Motor neuron (in vitro differentiated cells): ENCODE measurements at regions not wholly inside any gene's neighbourhood (a gene's known extent, or its start where the extent isn't known, plus 50 kb on each side); places are given as distances from the start of the nearest gene placed in this dataset.
"Not testable (repeated sequence)": the region's sequence is repeated elsewhere in the genome, so short reads cannot be mapped to it uniquely, and the experiment has no call there.

Experiments used
- ATAC-seq, 8 experiments: fragments of 200-7000 bp; cut with Tn5 transposase; replicated peaks in 6 of 8; 2 replicates each; pipeline ENCODE4 v1.8.0; 2021; ENCODE audit warnings: mild to moderate bottlenecking in 8 of 8, moderate library complexity in 8 of 8
- H3K27ac ChIP-seq, 2 donors: fragments of 250-450 bp; sonication (Bioruptor Pico); 2 replicates each; pipeline ENCODE4 v1.9.0; 2021; ENCODE audit warnings: antibody characterized with exemption in 2 of 2, mild to moderate bottlenecking in 2 of 2, moderate library complexity in 1 of 2
- H3K4me1 ChIP-seq, 2 donors: fragments of 250-450 bp; sonication (Bioruptor Pico); replicated peaks in 1 of 2; 2 replicates each; pipeline ENCODE4 v1.6.1; 2021; ENCODE audit warnings: antibody characterized with exemption in 2 of 2, mild to moderate bottlenecking in 2 of 2, moderate library complexity in 1 of 2
- H3K4me3 ChIP-seq, 5 donors: fragments of 250-450 bp; sonication (Bioruptor Pico); 2 replicates each; pipeline ENCODE4 v1.9.0; 2021; ENCODE audit warnings: antibody characterized with exemption in 5 of 5, mild to moderate bottlenecking in 5 of 5, moderate library complexity in 4 of 5
- WGBS, 10 experiments: fragments of 450-650 bp; shearing (Covaris generic); methylation state at CpG; one replicate each; pipeline ENCODE4 v1.0.0; 2022; 5-methylcytosine and 5-hydroxymethylcytosine counted together
- in situ Hi-C, 9 experiments: fragments of 400-800 bp; cut with MboI; loops; one replicate each; pipeline ENCODE4 v1.15.0; 2021; ENCODE audit warnings: low sequenced_read_pairs in 9 of 9, low pct_unique_long_range_greater_than_20kb in 2 of 9; ENCODE audit not compliant: unreplicated experiment in 9 of 9

- Histone ChIP-seq H3K4me3 (no peak overlapping the region), H3K4me1 (no peaks in the 10 kb centered on the region), H3K27ac (no peak overlapping the region)
- no peak for ATAC-seq
- in situ Hi-C loops: no loop called here
These were observed 185.1 kb upstream of the AGTR1 start for GRCh38 chr3:148512648-148513047.

DNA sequence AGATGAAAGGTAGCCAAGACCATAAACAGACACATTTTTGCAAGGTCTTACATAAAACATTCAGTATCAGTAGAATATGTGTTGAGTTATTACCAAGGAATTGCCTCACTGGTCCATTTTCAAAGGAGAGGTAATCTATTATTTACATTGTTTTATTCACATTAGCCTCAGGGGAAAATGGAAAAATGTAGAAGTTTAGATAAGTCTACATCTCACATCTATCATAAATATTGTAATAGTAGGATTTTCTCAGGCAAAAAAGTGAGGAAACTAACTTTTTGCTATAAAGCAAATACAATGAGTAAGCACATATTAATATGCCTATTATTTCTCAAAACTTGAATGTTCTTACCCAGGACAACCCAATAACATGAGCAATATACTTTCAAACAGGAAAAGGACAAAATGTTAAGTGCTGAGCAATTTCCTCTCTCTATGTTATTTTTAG, 184.6 kb upstream of the AGTR1 start:
- Histone ChIP-seq H3K27ac (no peak overlapping the region), H3K4me1 (no peaks in the 10 kb centered on the region), H3K4me3 (no peak overlapping the region)
- in situ Hi-C loops: no loop called here
- peak in 2 of 8 experiments; percentile 20 to 52 for ATAC-seq

- in situ Hi-C loops: no loop called here
- no peak for ATAC-seq
- no peaks in the 10 kb centered on the region for H3K4me1 ChIP-seq
- no peak overlapping the region for H3K27ac ChIP-seq
- H3K4me3 ChIP-seq: no peak overlapping the region
These were observed 179.2 kb upstream of the AGTR1 start for GRCh38 chr3:148518520-148518919.

DNA sequence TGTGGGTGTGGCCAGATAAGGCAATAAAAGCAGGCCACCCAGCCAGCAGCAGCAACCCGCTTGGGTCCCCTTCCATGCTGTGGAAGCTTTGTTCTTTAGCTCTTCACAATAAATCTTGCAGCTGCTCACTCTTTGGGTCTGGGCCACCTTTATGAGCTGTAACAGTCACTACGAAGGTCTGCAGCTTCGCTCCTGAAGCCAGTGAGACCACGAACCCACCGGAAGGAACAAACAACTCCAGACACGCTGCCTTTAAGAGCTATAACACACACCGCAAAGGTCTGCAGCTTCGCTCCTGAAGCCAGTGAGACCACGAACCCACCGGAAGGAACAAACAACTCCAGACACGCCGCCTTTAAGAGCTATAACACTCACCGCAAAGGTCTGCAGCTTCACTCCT, 172.1 kb upstream of the AGTR1 start:
- H3K27ac ChIP-seq, in situ Hi-C loops, ATAC-seq, H3K4me3 ChIP-seq, H3K4me1 ChIP-seq: not testable (repeated sequence)
- 20 to 100% (median 85%) methylated on average over 1 to 10 of the region's 13 CpGs; no CpG with 5 or more reads in 3 of the 10 experiments for WGBS, 10 experiments

- no peak for ATAC-seq
These were observed 169.7 kb upstream of the AGTR1 start for GRCh38 chr3:148528024-148528423.

DNA sequence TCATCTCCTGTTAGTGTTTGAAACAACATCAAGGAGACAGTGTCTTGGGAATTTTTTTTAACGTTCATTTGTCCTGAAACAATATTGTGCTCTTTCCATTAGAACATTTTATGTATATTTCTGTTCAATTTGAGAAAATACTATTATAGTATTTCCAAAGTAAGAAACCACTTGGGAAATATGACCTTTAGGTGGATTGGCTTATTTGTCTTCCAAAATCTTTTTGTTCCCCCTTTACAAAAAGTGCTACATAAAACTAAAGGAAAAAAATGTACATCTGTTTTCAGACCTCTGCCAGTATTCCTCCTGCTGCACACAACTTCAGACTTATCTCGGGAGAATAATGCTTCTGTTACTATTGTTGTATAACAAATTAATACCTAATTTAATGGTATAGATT, 165.9 kb upstream of the AGTR1 start:
- Histone ChIP-seq H3K27ac (no peak overlapping the region), H3K4me1 (no peaks in the 10 kb centered on the region), H3K4me3 (no peak overlapping the region)
- in situ Hi-C loops: no loop called here
- WGBS, 10 experiments: 25 to 100% (median 90%) methylated on average over 1 to 2 of the region's 2 CpGs; no CpG with 5 or more reads in 3 of the 10 experiments
- ATAC-seq: no peak

More at GRCh38 chr3:148528024-148528423, 169.7 kb upstream of the AGTR1 start:
- no peak overlapping the region for H3K4me3 ChIP-seq
- in situ Hi-C loops: no loop called here
- H3K27ac ChIP-seq: no peak overlapping the region
- no peaks in the 10 kb centered on the region for H3K4me1 ChIP-seq

DNA sequence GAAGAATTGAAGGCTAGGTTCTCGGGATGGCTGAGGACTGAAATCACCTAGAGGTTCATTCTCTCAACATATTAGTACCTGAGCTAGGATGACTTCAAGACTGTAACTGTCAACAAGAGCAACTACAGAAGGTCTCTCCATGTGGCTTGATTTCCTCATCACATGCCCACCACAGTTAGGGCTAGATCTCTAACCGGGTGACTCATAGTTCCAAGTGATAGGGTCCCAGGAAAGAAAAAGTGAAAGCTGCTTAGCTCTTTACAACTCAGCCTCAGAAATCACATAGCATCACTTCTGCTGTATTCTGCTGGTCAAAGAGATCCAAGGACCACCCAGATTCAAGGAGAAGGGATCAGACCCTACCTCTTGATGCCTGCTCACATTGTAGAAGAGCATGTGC, 165.4 kb upstream of the AGTR1 start:
- in situ Hi-C loops: no loop called here
- WGBS, 10 experiments: 80 to 100% (median 97%) methylated on average over 1 to 2 of the region's 2 CpGs; no CpG with 5 or more reads in 2 of the 10 experiments
- no peak for ATAC-seq
- Histone ChIP-seq H3K27ac (no peak overlapping the region), H3K4me3 (no peak overlapping the region), H3K4me1 (no peaks in the 10 kb centered on the region)

GRCh38 chr3:148532774-148533173, 164.9 kb upstream of the AGTR1 start:
- H3K27ac ChIP-seq: no peak overlapping the region
- H3K4me3 ChIP-seq: no peak overlapping the region
- in situ Hi-C loops: no loop called here
- no peaks in the 10 kb centered on the region for H3K4me1 ChIP-seq
- ATAC-seq: no peak
- 79 to 100% (median 93%) methylated on average over 1 to 3 of the region's 3 CpGs for WGBS, 10 experiments

GRCh38 chr3:148534089-148534988, 163.4 kb upstream of the AGTR1 start:
- WGBS, 10 experiments: 57 to 93% (median 69%) methylated on average over 2 to 5 of the region's 5 CpGs; no CpG with 5 or more reads in 1 of the 10 experiments
- ATAC-seq: no peak
- no peak overlapping the region for H3K4me3 ChIP-seq
- no peaks in the 10 kb centered on the region for H3K4me1 ChIP-seq
- no peak overlapping the region for H3K27ac ChIP-seq
- in situ Hi-C loops: no loop called here

DNA sequence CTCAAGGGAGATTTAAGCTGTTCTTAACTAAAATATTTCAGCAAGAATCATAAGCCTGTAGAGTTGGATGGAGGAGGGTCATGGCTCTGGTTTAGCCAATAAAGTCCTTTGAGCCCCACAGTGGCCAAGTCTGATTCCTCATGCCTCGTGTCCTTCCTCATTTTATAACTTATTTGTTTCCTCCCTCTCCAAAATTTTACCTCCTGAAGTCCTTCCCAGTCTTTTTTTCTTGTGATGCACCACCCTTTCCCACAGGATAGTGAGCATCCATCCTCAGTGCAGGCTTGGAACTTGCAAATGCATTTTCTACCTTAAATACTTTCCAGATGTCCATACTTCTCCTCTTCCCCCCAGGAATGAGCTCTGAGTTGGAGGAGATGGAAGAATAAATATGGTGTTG, 162.7 kb upstream of the AGTR1 start:
- WGBS, 10 experiments: 20 to 100% (median 60%) methylated on average over 1 of the region's 1 CpG; no CpG with 5 or more reads in 1 of the 10 experiments
- H3K27ac ChIP-seq: no peak overlapping the region
- no peak for ATAC-seq
- H3K4me1 ChIP-seq: no peaks in the 10 kb centered on the region
- in situ Hi-C loops: no loop called here
- no peak overlapping the region for H3K4me3 ChIP-seq

DNA sequence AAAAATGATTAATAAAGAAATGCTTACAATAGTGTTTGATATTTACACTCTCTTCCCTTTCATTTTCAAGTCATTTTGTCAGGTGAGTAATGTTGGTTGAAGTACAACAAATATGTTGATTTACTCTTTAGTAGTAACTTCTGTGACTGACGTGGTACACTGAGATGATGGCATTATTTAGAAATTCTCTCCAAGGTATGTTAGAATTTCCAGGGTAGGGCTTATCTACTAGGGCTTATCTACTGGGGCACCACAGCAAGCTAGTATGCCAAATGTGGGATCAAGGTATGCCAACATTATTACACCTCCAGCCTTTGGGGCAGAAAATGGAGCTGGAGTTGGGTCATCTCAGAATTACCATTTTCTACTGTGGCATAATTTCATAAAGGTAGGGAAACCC, 157.4 kb upstream of the AGTR1 start:
- no peak for ATAC-seq
- Histone ChIP-seq H3K27ac (no peak overlapping the region), H3K4me3 (no peak overlapping the region), H3K4me1 (no peaks in the 10 kb centered on the region)
- WGBS, 10 experiments: 0 to 100% (median 67%) methylated on average over 1 of the region's 1 CpG; no CpG with 5 or more reads in 2 of the 10 experiments
- in situ Hi-C loops: no loop called here

DNA sequence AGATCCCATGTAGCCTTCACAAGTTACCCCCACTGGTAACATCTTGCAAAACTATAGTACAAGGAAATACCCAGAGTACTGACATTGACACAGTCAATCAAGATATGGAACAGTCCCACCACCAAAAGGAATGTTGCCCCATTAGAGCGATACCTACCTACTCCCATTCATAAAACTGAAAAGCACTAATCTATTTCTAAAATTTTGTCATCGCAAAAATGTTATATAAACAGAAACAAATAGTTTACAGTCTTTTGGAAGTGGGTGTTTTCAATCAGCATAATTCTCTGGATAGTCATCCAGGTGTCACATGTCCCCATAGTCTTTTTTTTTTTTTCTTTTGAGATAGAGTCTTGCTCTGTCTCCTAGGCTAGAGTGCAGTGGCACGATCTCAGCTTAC, 156.9 kb upstream of the AGTR1 start:
- in situ Hi-C loops: no loop called here
- Histone ChIP-seq H3K27ac (no peak overlapping the region), H3K4me3 (no peak overlapping the region), H3K4me1 (no peaks in the 10 kb centered on the region)
- ATAC-seq: no peak
- WGBS, 10 experiments: 42 to 100% (median 88%) methylated on average over 1 to 3 of the region's 3 CpGs

- Histone ChIP-seq H3K27ac (no peak overlapping the region), H3K4me1 (no peaks in the 10 kb centered on the region), H3K4me3 (no peak overlapping the region)
- WGBS, 10 experiments: 17 to 100% (median 83%) methylated on average over 1 of the region's 1 CpG; no CpG with 5 or more reads in 5 of the 10 experiments
- ATAC-seq: peak in 2 of 8 experiments; percentile 11 to 46
- in situ Hi-C loops: no loop called here
These were observed 150.7 kb upstream of the AGTR1 start for GRCh38 chr3:148546959-148547358.

- no peak for ATAC-seq
- Histone ChIP-seq H3K4me3 (no peak overlapping the region), H3K27ac (no peak overlapping the region), H3K4me1 (no peaks in the 10 kb centered on the region)
- in situ Hi-C loops: no loop called here
- 75 to 100% (median 97%) methylated on average over 1 to 3 of the region's 3 CpGs for WGBS, 10 experiments
These were observed 145.9 kb upstream of the AGTR1 start for GRCh38 chr3:148551767-148552260.
